ENCODE measurements at regions not wholly inside any gene's neighbourhood (a gene's known extent, or its start where the extent isn't known, plus 50 kb on each side); places are given as distances from the start of the nearest gene placed in this dataset.

- CTCF ChIA-PET (ENCODE audit: partially characterized antibody): no interaction called here
- Histone ChIP-seq H3K56ac (replicated peaks; ENCODE audit: insufficient read length, low read depth, low read length) (no peak overlapping the region), H3K4ac (replicated peaks; ENCODE audit: insufficient read length, low read depth, low read length) (no peak overlapping the region), H2BK20ac (ENCODE audit: low read length) (no peak overlapping the region), H2AK5ac (ENCODE audit: low read depth, low read length) (no peak overlapping the region), H3K23me2 (ENCODE audit: low read depth, low read length) (no peaks in the 10 kb centered on the region), H3K9ac (replicated peaks in 1 of 4; ENCODE audit: extremely low read depth in 1 of 4, low read depth in 3 of 4, low read length in 3 of 4) (no peak overlapping the region), H2BK15ac (ENCODE audit: low read length) (no peak overlapping the region), H3K4me1 (replicated peaks in 1 of 4; ENCODE audit: control insufficient read depth in 3 of 4, insufficient read depth in 4 of 4, low read length in 3 of 4) (no peaks in the 10 kb centered on the region), H4K8ac (ENCODE audit: extremely low read depth, insufficient read depth, low read length) (no peak overlapping the region), H3K79me2 (ENCODE audit: control insufficient read depth in 1 of 2, insufficient read depth in 2 of 2, low read length in 2 of 2) (no peaks in the 10 kb centered on the region), H4K5ac (ENCODE audit: insufficient read length, low read depth, low read length) (no peak overlapping the region), H2BK5ac (ENCODE audit: low read depth, low read length) (no peak overlapping the region), H2BK120ac (replicated peaks; ENCODE audit: low read depth, low read length) (no peak overlapping the region), H3K23ac (ENCODE audit: insufficient read length) (no peak overlapping the region), H3K4me3 (ENCODE audit: extremely low read depth in 1 of 4, insufficient read depth in 2 of 4, low read depth in 3 of 4, low read length in 4 of 4) (no peak overlapping the region), H3K14ac (ENCODE audit: insufficient read length) (no peak overlapping the region), H2AFZ (ENCODE audit: low read length) (no peak overlapping the region), H4K20me1 (replicated peaks in 1 of 2; ENCODE audit: control insufficient read depth in 1 of 2, insufficient read depth in 2 of 2, low read length in 2 of 2) (no peaks in the 10 kb centered on the region), H3K27ac (ENCODE audit: low read depth, low read length) (no peak overlapping the region), H3K18ac (ENCODE audit: extremely low read depth, low read length) (no peak overlapping the region), H4K91ac (replicated peaks; ENCODE audit: insufficient read length, low read length) (no peak overlapping the region), H3K36me3 (ENCODE audit: control insufficient read depth in 2 of 4, insufficient read depth in 4 of 4, low read length in 3 of 4) (no peaks in the 10 kb centered on the region), H3K9me3 (ENCODE audit: insufficient read depth in 2 of 2, low read depth in 1 of 2, low read length in 1 of 2) (no peaks in the 10 kb centered on the region), H3K4me2 (ENCODE audit: insufficient read depth in 1 of 2, low read depth in 2 of 2, low read length in 2 of 2) (no peak overlapping the region), H3K79me1 (ENCODE audit: low read depth, low read length) (no peaks in the 10 kb centered on the region), H3K27me3 (replicated peaks in 1 of 4; ENCODE audit: control insufficient read depth in 3 of 4, extremely low read depth in 1 of 4, insufficient read depth in 3 of 4, low read length in 3 of 4) (no peaks in the 10 kb centered on the region), H2BK12ac (ENCODE audit: low read depth, low read length) (no peak overlapping the region)
- FAIRE-seq: no peak
- WGBS, 2 experiments (ENCODE audit: extremely low coverage in 1 of 2, insufficient coverage in 1 of 2, insufficient read length in 1 of 2, insufficient replicate concordance in 2 of 2, low coverage in 1 of 2, low lambda C conversion rate in 2 of 2, missing lambda C conversion rate in 1 of 2): 88% methylated on average over 2 of the region's 2 CpGs; no CpG with 5 or more reads in 1 of the 2 experiments
- POLR2A ChIA-PET (ENCODE audit: partially characterized antibody): no interaction called here
- no peak for DNase-seq (ENCODE audit: low read depth in 1 of 2, low spot score in 2 of 2)
- no peak for TF ChIP-seq BRCA1 (IDR thresholded peaks at IDR 0.05; ENCODE audit: low read depth, low read length)
- no peak for TF ChIP-seq CEBPB (IDR thresholded peaks at IDR 0.05; ENCODE audit: low read depth, low read length)
- no peak for TF ChIP-seq ATF3 (IDR thresholded peaks at IDR 0.05; ENCODE audit: insufficient read depth, low read depth, low read length)
- no peak for TF ChIP-seq RXRA (IDR thresholded peaks at IDR 0.05; ENCODE audit: insufficient read depth, low read depth, low read length)
- no peak for TF ChIP-seq ASH2L (IDR thresholded peaks at IDR 0.05; ENCODE audit: low read length)
- no peak for TF ChIP-seq EP300 (IDR thresholded peaks at IDR 0.05; ENCODE audit: borderline replicate concordance in 1 of 2, low read depth in 2 of 2, low read length in 2 of 2)
- no peak for TF ChIP-seq SUZ12 (IDR thresholded peaks at IDR 0.05; ENCODE audit: low read length)
- TF ChIP-seq MAFK (IDR thresholded peaks at IDR 0.05; ENCODE audit: low read depth, low read length): no peak
- no peak for TF ChIP-seq FOSL1 (IDR thresholded peaks at IDR 0.05; ENCODE audit: insufficient read depth, low read depth, low read length)
- no peak for TF ChIP-seq TEAD4 (IDR thresholded peaks at IDR 0.05; ENCODE audit: low read depth, low read length)
- TF ChIP-seq RNF2 (IDR thresholded peaks at IDR 0.05; ENCODE audit: borderline replicate concordance, low read depth, low read length, missing control alignments, poor library complexity, severe bottlenecking): no peak
- TF ChIP-seq PHF8 (conservative IDR thresholded peaks at IDR 0.05; ENCODE audit: low read depth, low read length): no peak
- no peak for TF ChIP-seq RFX5 (IDR thresholded peaks at IDR 0.05; ENCODE audit: borderline replicate concordance, low read depth, low read length)
- no peak for TF ChIP-seq NANOG (IDR thresholded peaks at IDR 0.05; ENCODE audit: insufficient read depth, low read depth, low read length, poor library complexity, severe bottlenecking)
- TF ChIP-seq TBP (IDR thresholded peaks at IDR 0.05; ENCODE audit: low read depth, low read length): no peak
These were observed 650.8 kb upstream of the FAM241A start for GRCh38 chr4:111494471-111494870.
